ENCODE measurements at regions not wholly inside any gene's neighbourhood (a gene's known extent, or its start where the extent isn't known, plus 50 kb on each side); places are given as distances from the start of the nearest gene placed in this dataset.

GRCh38 chr1:234997896-234998741 is 130.5 kb downstream of the TOMM20 start:
- Mint-ChIP-seq H3K27me3 (no peaks in the 10 kb centered on the region), H3K4me3 (no peak overlapping the region), H3K4me1 (ENCODE audit: low read depth) (peaks cover 16% of the 10 kb centered on the region), H3K36me3 (ENCODE audit: low read depth) (no peaks in the 10 kb centered on the region), H3K9me3 (no peaks in the 10 kb centered on the region), H3K27ac (no peak overlapping the region)
- intact Hi-C loops (cut with micrococcal nuclease), result no loop called here
- ATAC-seq (peak; percentile 60), DNase-seq (no peak)
- CTCF ChIA-PET, result no interaction called here
- POLR2A ChIA-PET, result no interaction called here
- TF ChIP-seq CTCF (IDR thresholded peaks at IDR 0.05), result no peak

- Mint-ChIP-seq H3K4me3 (no peak overlapping the region), H3K36me3 (ENCODE audit: low read depth) (no peaks in the 10 kb centered on the region), H3K9me3 (no peaks in the 10 kb centered on the region), H3K27ac (no peak overlapping the region), H3K27me3 (no peaks in the 10 kb centered on the region), H3K4me1 (ENCODE audit: low read depth) (peaks cover 10% of the 10 kb centered on the region)
- intact Hi-C loops (cut with micrococcal nuclease), result no loop called here
- ATAC-seq (no peak), DNase-seq (no peak)
- ChIA-PET CTCF (interaction anchor here (1.3 kb wide), 1 partner anchor 8 kb away, joined by 4 read pairs; no protein-coding TSS in a partner anchor), POLR2A (interaction anchor here (0.8 kb wide), 1 partner anchor 15 kb away, joined by 5 read pairs; no protein-coding TSS in a partner anchor)
- TF ChIP-seq CTCF (IDR thresholded peaks at IDR 0.05), result no peak
Observed at GRCh38 chr1:234997201-234997895, 131.3 kb downstream of the TOMM20 start.

GRCh38 chr1:234996245-234996757 is 132.3 kb downstream of the TOMM20 start:
- Mint-ChIP-seq H3K27ac (no peak overlapping the region), H3K4me3 (no peak overlapping the region), H3K27me3 (no peaks in the 10 kb centered on the region), H3K36me3 (ENCODE audit: low read depth) (no peaks in the 10 kb centered on the region), H3K9me3 (no peaks in the 10 kb centered on the region), H3K4me1 (ENCODE audit: low read depth) (peaks cover 16% of the 10 kb centered on the region)
- TF ChIP-seq CTCF (IDR thresholded peaks at IDR 0.05), result no peak
- ChIA-PET POLR2A (interaction anchor here (0.8 kb wide), 1 partner anchor 16 kb away, joined by 5 read pairs; no protein-coding TSS in a partner anchor), CTCF (interaction anchor here (1.3 kb wide), 1 partner anchor 10 kb away, joined by 4 read pairs; no protein-coding TSS in a partner anchor)
- intact Hi-C loops (cut with micrococcal nuclease), result no loop called here
- DNase-seq (no peak), ATAC-seq (no peak)

- Mint-ChIP-seq H3K4me3 (no peak overlapping the region), H3K27me3 (no peaks in the 10 kb centered on the region), H3K27ac (no peak overlapping the region), H3K36me3 (ENCODE audit: low read depth) (no peaks in the 10 kb centered on the region), H3K9me3 (no peaks in the 10 kb centered on the region), H3K4me1 (ENCODE audit: low read depth) (peaks cover 29% of the 10 kb centered on the region)
- no peak for TF ChIP-seq CTCF (IDR thresholded peaks at IDR 0.05)
- intact Hi-C loops (cut with micrococcal nuclease), result no loop called here
- DNase-seq (no peak), ATAC-seq (no peak)
- ChIA-PET CTCF (no interaction called here), POLR2A (interaction anchor here (1.0 to 1.2 kb wide), 3 partner anchors 11 to 17 kb away, joined by 3 to 4 read pairs (median 3); no protein-coding TSS in a partner anchor)
Observed at GRCh38 chr1:234994436-234995295, 134.0 kb downstream of the TOMM20 start.

Data from activated CD8-positive, alpha-beta T cell treated with anti-CD3 and anti-CD28 coated beads for 36 hours (primary cell).